ENCODE measurements at regions not wholly inside any gene's neighbourhood (a gene's known extent, or its start where the extent isn't known, plus 50 kb on each side); places are given as distances from the start of the nearest gene placed in this dataset.

DNA sequence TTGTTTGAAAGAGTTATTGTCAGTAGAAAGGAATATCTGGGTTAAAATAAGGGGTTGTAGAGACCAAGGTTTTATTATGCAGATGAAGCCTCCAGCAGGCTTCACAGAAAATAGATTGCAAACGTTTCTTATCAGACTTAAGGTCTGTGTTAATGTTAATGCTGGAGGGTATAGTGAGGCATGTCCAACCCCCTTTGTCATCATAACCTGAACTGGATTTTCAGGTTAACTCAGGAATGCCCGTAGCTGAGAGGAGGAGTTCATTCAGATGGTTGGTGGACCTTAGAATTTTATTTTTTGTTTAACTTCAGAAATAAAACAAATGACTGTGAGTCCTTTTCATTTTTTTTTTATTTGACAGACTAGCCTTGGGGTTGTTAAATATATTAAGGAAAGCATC is 354.1 kb downstream of the GPM6A start:
- ATAC-seq, result no peak
- no peak for DNase-seq
- intact Hi-C loops (cut with DNase I, micrococcal nuclease), result no loop called here

DNA sequence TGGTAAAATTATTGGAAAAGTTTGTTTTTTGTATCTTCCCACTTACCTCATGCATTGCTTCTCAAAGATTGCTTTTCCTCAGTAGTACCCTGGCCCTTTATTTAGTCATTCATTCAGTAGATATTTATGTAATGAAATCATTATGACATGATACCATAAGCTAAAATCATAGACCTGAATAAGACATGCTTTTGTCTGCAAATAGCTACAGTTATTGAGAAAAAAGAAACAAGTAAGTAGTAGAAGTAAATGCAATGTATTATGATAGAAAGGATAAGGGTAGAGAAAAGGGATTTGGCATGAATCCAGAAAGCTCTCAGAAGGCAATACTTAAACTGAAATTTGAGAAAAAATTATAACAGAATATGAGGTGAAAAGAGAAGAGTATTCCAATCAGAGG is 352.5 kb downstream of the GPM6A start:
- DNase-seq, result no peak
- ATAC-seq, result no peak
- intact Hi-C loops (cut with DNase I, micrococcal nuclease), result no loop called here

DNA sequence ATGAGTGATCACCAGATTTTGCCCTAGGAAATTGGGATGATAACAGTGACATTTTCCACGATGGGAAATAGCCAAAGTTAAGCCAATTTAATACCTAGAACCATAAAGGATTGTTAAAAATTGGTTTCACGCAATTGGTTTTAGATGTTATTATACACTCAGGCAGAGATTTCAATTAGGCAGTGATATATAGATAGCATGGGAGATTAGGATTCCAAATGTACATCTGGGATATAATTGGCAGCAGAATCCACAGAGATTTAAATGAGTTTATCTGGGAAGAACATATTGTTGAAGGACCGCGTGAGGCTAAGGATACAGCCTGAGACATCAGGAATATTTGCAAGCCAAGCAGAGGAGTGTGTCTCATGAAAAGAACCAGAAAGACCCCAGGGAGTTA is 351.6 kb downstream of the GPM6A start:
- DNase-seq, result no peak
- no peak for ATAC-seq
- intact Hi-C loops (cut with DNase I, micrococcal nuclease), result no loop called here

DNA sequence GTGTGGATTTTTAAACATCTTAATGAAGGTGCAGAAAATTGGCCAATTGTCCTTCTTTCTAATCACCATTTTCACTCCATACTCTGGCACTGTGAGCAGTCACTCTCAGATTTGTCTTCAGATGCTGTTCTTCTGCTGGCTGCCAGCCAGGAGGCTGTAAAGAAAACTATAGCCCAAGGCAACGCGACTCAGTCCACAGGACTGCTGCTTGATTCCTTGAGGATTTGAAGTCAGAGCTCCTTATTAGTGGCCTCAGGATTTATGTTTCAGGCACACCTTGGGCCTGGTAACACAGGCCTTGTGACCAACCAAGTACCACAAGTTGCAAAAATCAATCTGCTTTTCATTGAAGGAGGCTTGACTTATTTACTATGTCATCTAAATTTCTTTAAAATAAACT is 342.6 kb downstream of the GPM6A start:
- DNase-seq (no peak), ATAC-seq (no peak)
- intact Hi-C loops (cut with DNase I, micrococcal nuclease), result no loop called here

DNA sequence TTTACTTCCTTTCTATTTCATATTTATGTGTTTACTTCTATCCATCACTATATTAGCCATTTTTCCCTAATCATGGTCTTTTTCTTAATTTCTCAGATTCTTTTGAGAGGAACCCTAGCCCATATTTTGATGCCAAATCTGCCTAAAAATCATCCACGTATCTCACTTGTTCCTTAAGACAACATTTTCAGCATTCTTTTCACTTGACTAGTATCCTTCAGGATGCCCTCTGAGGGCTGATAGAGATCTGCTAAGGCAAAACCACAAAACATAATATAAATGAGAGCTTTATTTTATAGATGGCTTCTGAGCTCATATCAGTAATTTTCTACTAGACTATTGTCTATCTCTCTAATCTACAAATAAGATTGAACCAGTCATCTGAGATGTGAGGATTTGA is 341.9 kb downstream of the GPM6A start:
- no peak for ATAC-seq
- no peak for DNase-seq
- intact Hi-C loops (cut with DNase I, micrococcal nuclease), result no loop called here

DNA sequence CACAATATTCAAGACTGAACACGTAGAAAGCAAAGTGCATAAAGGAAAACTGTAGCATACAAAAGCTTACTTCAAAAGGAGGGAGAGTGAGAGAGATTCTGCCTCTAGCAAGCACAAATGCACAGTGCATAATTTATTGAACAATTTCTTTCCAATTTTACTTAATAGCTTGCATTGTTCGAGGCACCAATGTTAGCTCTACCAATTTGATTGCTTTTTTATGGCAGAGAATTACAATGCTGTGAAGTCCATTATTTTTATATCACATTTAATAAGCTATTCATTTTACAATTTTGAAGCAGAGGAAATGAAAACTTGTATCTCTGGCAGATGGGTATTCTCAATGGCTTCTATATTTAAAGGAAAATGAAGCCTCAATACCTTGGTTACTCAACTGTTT is 331.7 kb downstream of the GPM6A start:
- ATAC-seq (no peak), DNase-seq (no peak)
- intact Hi-C loops (cut with DNase I, micrococcal nuclease), result no loop called here

DNA sequence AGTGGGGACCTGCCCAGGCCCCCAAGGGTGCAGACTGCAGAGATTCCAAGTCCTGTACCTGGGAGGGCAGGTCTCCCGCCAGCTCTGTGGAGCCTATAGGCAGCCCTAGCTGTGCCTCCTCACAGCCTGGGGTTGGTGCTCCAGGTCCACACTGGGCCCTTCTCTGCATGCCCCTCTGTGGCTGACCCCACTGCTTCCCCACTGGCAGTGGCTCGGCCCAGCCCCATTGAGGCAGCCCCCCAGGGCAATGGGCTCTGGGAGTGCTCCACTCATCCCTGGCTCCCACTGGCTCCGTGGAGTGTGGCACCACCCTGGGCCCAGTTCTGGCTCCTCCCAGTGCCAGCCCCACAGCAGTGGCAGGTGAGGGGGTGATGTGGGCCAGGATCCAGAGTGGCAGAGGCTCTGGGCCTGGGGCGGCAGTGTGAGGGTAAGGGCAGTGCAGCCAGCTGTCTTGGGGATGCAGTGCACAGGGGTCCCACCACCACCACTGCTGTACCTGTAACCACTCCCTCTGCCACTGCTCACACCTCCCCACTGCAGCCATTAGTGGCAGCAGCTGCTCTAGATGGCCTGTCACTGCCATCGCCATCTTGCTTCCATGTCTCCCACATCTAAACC is 312.2 kb downstream of the GPM6A start:
- intact Hi-C loops (cut with DNase I, micrococcal nuclease), result no loop called here
- no peak for ATAC-seq

DNA sequence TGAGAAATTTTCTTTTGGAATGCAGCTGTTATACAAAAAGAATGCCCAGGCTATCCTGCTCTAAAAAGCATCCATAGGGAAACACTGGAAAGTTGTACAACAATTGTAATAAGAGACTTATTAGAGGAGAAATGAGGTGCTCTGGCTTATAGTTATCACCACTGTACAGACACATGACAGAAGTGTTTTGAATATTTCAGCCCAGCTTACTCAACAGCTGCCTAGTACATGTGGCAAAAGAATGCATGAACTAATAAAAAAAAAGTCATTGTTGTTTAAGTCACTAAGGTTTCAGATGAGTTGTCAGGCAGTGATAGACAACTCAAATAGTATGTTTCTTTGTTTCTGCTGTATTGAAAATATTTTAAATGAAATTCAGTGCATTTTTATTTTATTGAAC is 307.7 kb downstream of the GPM6A start:
- no peak for DNase-seq
- intact Hi-C loops (cut with DNase I, micrococcal nuclease), result no loop called here
- ATAC-seq, result no peak

More for the DNA sequence above, 312.2 kb downstream of the GPM6A start:
- DNase-seq, result no peak

DNA sequence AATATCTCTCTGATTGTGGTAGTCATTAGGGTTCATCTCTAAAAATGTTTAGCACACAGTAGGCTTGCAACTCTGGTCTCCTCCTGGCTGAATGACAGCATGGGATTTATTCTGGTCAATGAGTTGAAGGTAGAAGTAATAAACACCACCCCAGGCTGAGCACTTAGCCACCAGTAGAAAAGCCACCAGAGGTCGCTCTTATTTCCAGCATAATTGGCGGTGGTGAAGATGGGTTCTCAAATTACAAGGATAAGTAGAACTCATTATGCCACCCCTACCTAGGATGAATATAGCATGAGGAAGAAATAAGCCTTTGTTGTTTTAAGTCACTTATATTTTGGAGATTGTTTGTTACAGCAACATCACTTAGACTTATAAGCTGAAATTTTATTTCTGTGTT is 302.7 kb downstream of the GPM6A start:
- no peak for DNase-seq
- intact Hi-C loops (cut with DNase I, micrococcal nuclease), result no loop called here
- ATAC-seq, result no peak

DNA sequence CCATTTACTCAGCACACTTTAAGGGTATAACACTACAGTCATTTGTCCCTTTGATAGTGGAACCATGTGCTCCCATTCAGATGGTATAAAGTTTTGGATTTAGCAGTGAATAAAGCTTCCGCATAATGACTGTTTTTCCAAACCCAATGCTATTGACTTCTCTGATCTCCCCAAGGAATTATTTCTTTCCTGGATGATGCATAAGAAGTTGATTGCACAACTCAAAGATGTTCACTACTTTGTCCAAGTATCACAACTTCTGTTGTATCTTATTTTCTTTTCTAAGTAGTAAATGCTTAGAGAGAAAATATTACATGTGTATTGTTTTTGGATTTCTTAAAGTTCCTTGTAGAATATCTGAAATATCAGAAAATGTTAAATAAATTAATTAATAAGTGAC is 300.2 kb downstream of the GPM6A start:
- DNase-seq (no peak), ATAC-seq (no peak)
- intact Hi-C loops (cut with DNase I, micrococcal nuclease), result no loop called here

DNA sequence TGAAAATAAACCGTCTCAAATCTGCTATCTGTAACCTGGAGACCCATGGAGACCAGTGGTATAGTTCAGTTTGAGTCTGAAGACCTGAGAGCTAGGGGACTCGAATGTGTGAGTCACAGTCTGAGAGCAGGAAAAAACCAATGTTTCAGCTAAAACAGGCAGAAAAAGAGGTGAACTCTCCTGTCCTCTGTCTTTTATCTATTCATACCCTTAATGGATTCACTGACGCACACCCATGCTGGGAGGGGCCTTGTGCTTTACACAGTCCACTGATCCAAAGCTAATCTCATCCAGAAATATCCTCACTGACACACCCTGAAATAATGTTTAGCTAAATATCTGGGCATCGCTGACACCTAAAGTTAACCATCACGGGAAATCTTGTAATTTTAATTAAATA is 297.9 kb downstream of the GPM6A start:
- intact Hi-C loops (cut with DNase I, micrococcal nuclease), result no loop called here
- no peak for ATAC-seq

DNA sequence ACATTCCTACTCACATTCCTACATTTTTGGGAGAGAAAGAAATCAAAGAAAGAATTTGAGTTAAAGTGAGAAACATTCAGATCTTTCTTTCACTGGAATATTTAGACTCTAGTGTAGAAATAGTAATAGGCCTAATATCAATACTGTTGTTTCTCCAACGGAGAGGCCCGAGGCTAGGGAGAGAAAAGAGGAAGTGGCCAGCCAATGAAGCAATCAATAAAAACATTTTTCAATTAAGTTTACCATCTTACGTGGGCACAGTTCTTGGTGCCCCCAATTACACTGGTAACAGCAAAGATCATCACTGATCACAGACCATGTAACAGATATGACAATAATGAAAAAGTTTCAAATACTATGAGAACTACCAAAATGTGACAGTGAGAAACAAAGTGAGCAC is 281.4 kb downstream of the GPM6A start:
- intact Hi-C loops (cut with DNase I, micrococcal nuclease), result no loop called here
- no peak for DNase-seq
- no peak for ATAC-seq

More for the DNA sequence above, 297.9 kb downstream of the GPM6A start:
- no peak for DNase-seq

DNA sequence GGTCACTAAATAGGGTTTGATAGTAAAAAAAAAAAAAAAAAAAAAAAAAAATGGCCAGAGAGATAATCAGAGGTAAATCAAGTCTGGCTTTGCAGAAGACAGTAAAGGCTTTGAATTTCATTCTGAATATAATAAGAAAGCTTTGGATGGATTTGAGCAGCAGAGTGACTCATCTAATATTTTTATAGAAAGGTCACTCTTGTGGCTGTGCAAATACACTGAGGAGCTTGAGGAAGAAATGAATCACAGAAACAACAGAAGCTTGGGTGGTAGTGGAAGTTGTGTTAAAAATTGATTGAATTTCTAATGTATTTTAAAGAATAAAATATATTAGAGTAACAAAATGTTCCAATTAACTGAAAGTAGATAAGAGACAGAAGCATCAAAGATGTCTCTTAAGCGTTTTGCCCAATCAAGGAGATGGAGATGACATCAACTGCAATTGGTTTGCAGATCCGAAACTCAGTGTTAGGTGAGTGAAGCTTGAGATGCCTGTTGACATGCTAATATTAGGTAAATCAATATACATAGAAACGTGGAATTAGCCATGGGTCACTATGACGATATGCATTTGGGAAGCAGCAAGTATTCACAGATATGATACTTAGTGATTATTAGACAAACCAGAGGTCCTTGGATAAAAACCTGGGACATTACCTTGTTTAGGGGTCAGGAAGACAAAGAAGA is 280.5 kb downstream of the GPM6A start:
- ATAC-seq (no peak), DNase-seq (no peak)
- intact Hi-C loops (cut with DNase I, micrococcal nuclease), result no loop called here

DNA sequence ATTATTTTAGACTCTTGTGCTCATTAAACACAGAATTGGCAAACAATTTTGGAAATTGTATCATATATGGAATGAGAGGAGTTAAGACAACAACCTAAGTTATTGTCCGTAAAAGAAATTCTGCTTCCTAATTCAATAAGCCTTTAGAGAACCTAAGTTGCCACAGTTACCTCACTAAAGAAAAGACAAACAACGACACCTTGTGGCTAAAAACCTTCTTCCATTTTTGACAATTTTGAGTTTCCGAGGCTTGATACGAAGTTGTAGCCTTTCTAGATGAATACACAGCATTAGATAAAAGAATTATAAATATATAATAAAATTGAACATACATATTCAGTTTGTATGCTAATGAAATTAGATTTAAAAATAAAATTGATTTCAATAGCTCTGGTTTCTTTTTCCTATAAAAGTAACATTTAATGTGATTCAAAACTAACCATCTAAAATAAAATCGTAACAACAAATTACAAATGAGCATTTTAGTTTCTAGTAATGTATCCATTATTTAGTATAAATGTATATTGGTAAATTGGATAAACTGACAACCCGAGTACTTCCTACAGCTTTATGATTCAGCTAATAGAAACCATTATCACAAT is 275.1 kb downstream of the GPM6A start:
- intact Hi-C loops (cut with DNase I, micrococcal nuclease), result loop anchor here in 1 of 2 donors (5.0 kb wide), 1 partner anchor 770 kb away; no protein-coding TSS in a partner anchor
- DNase-seq (no peak), ATAC-seq (no peak)

DNA sequence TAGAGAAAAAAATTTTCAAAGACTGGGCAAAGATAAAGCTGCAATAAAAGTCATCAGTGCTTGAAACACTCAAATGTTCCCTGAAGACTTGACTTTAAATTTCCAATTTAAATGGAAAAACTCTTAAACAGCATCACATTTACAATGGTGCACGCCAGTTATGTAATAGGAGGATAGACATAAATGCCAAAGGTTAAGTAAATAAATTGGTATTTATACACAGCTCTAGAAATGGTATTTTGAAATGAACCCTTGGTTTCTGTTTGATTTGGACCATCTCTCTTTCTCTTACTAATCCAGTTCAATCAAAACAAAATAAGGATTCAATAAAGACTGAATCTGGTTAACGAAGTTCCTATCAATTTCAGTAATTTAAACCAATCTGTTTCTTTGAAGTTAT is 272.6 kb downstream of the GPM6A start:
- intact Hi-C loops (cut with DNase I, micrococcal nuclease), result loop anchor here in 1 of 2 donors (5.0 kb wide), 1 partner anchor 772 kb away; no protein-coding TSS in a partner anchor
- no peak for ATAC-seq
- DNase-seq, result no peak

DNA sequence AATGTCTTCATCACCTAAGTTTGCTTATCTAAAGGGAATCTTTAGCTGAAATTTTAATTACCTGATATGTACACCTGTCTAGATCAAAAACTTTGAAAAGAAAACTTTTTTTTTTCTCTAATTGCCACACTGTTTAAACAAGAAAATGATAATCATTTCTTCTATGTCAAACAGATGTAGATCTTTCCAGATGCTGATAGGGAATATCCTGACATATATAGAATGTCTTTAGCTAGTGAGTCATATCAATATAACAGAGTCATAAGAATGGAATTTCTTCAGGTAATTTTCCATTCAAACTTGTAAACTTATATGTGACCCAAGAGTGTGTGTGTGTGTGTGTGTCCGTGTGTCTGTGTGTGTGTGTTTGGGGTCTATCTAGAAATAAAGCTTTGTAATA is 271.9 kb downstream of the GPM6A start:
- ATAC-seq, result no peak
- intact Hi-C loops (cut with DNase I, micrococcal nuclease), result no loop called here

DNA sequence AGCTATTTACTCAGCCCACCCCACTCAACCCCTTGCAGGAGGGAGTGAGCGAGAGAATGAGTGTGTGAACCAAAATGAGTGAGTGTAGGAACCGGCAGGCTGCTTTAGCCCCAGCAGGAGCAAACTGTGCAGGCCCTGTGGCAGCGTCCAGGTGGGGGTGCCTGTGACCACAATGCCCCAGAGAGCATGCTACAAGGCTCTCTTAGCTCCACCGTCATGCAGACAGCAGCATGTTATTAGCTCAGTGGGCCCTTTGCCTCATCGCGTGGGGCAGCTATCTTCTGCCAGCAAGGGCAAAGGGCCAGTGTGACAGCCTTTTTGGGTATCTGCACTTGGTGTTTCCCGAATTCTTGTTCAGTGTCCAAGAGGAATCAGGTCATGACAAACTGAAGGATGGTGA is 271.3 kb downstream of the GPM6A start:
- ATAC-seq (no peak), DNase-seq (no peak)
- intact Hi-C loops (cut with DNase I, micrococcal nuclease), result no loop called here

More for the DNA sequence above, 271.9 kb downstream of the GPM6A start:
- DNase-seq, result no peak

DNA sequence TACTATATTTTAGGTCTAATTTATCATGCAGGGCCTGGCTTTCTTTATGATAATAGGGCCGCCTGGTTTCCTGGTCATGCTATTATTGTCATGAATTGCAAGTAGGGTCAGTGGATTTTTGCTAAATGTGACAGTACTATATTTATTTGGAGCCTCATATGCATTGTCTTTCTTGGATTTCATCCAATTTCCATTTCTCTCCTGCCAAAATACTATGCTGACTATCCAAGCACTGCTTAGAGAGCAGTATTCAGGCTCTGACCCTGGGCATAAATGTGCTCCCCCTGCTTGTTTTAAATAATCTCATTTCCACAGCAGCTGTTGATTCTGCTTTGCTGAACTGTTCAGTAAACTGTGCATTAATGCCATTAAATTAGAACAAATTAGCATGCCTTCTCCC is 269.3 kb downstream of the GPM6A start:
- DNase-seq (no peak), ATAC-seq (no peak)
- intact Hi-C loops (cut with DNase I, micrococcal nuclease), result no loop called here

DNA sequence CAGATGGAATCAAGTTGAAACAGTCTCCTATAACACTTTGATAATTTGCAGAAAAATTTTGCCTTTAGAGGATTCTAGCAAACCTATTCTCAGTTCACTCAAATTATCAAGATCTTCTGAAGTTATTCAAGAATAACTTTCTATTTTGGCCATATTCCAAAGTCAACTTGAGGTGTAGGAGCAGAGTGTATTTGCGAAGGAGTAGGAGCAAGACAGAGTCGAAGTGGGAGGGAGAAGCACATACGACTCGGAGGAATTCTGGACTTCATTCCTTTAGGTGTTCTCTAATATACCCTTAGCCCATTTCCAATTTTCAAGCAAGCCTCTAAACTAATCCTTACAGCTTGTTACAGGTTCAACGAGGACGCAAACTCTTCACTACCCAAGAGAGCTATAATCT is 252.9 kb downstream of the GPM6A start:
- intact Hi-C loops (cut with DNase I, micrococcal nuclease), result no loop called here
- DNase-seq, result no peak
- ATAC-seq, result no peak

DNA sequence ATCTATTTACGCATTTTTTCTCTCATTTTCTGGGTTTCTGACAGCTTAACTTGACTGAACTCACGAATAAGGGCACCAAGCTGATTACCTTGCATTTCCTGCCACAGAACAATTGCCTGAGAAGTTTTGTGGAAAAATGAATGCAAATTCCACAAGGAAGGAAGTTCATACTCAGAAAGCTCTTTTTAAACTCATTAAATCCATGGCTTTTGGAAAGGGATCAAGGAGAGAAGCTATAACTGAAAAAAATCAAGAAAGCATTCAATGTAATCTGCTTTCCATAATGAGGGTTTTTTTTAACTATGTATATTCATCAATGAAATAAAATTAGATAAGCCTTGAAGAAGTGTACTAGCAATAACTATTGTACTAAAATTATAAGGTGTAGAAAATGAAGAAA is 252.5 kb downstream of the GPM6A start:
- DNase-seq (no peak), ATAC-seq (no peak)
- intact Hi-C loops (cut with DNase I, micrococcal nuclease), result no loop called here

DNA sequence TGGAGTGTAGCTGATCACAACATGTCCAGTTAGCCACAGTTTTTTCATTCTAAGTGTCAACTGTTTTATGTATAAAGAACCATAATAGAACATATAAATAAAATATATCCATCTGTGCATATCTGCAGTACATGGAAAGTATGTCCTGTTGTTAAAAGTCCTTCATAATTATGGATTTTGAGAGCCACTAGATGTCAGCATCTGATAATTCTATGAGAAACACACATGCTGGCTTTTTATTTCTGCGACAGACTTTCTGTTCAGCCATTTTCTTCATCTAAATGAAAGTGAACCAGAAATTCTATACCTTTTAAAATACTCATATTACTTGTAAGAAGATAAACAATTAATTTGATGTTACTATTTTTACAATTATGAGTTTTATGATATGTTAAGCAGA is 251.5 kb downstream of the GPM6A start:
- intact Hi-C loops (cut with DNase I, micrococcal nuclease), result no loop called here
- ATAC-seq, result no peak

More for the DNA sequence above, 251.5 kb downstream of the GPM6A start:
- no peak for DNase-seq

Data from left colon (tissue), 2 donors.